Astrocyte of the cerebellum (primary cell): ENCODE measurements at regions not wholly inside any gene's neighbourhood (a gene's known extent, or its start where the extent isn't known, plus 50 kb on each side); places are given as distances from the start of the nearest gene placed in this dataset.

Experiments used
- DNase-seq: peaks from one replicate; pipeline ENCODE4 v3.0.0-alpha.2; 2011; ENCODE audit warnings: low read depth
- H3K4me3 ChIP-seq: 2 replicates; pipeline ENCODE4 v1.5.1; 2011; ENCODE audit warnings: mild to moderate bottlenecking, low read depth, low read length, moderate library complexity
- in situ Hi-C: cut with HindIII; loops from 2 replicates; pipeline ENCODE4 v1.10.0; 2017; ENCODE audit warnings: low sequenced_read_pairs
- TF ChIP-seq, protein P1 (sequence below): IDR thresholded peaks from 2 replicates; pipeline ENCODE4 v1.5.1; 2012; ENCODE audit warnings: low read length, low read depth, moderate library complexity, mild to moderate bottlenecking; ENCODE audit errors: missing control alignments

DNA sequence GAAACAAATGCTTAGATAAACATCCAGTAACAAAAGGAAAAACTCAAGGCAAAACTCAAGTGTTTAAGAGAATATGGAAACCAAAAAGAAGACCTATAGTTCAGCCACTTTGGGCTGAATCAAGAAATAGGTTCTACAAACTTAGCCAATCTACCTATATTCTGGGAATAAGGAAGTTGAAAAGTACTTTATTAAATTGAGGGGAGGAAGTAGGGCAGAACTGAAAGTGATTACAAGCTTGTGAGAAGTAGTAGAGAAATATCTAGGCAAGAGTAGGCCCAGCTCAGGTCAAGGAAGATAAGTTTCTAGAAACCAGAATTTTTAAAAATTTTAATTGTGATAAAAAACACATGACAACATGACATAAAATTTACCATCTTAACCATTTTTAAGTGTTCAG, 384.8 kb upstream of the PCSK5 start:
- in situ Hi-C loops, result no loop called here
- DNase-seq, result no peak
- no peak overlapping the region for H3K4me3 ChIP-seq
- TF ChIP-seq, protein P1, sequence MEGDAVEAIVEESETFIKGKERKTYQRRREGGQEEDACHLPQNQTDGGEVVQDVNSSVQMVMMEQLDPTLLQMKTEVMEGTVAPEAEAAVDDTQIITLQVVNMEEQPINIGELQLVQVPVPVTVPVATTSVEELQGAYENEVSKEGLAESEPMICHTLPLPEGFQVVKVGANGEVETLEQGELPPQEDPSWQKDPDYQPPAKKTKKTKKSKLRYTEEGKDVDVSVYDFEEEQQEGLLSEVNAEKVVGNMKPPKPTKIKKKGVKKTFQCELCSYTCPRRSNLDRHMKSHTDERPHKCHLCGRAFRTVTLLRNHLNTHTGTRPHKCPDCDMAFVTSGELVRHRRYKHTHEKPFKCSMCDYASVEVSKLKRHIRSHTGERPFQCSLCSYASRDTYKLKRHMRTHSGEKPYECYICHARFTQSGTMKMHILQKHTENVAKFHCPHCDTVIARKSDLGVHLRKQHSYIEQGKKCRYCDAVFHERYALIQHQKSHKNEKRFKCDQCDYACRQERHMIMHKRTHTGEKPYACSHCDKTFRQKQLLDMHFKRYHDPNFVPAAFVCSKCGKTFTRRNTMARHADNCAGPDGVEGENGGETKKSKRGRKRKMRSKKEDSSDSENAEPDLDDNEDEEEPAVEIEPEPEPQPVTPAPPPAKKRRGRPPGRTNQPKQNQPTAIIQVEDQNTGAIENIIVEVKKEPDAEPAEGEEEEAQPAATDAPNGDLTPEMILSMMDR, result no peak

DNA sequence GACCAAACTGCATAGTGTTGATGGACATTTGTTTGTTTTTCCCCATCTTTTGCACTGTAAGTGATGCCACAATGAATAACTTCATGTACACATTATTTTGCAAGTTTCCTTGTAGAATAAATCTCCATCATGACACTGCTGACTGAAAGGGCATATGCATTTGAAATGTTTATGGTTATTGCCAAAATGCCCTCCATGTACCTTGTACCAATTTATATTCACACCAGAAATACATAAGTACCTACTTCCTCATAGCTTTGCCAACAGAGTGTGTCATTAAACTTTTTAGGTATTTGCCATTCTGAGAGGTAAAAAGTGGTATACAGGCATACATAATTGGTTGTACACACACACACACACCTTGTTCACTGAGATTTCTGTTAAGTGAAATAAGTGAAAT, 361.0 kb upstream of the PCSK5 start:
- in situ Hi-C loops, result no loop called here
- no peak for DNase-seq
- no peak overlapping the region for H3K4me3 ChIP-seq
- TF ChIP-seq, protein P1, result no peak

DNA sequence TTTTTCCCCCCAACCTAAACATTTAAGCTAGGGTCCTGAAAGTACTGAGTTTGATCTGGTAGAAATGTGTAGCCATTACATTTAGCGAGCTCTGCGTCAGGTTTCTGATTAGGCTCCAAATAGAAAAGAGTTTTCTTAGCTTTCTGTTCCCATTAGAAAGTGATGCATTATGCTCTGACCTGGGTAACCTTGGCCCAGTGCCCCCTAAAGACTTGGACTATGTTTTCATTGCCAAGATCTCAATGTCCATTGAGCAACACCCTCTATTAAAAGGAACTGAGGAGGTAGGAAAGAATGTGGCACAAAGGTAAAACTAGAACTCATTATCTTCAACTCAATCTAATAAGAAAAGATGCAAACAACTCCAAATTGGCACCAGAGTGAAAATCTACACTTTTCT, 358.9 kb upstream of the PCSK5 start:
- TF ChIP-seq, protein P1, result no peak
- in situ Hi-C loops, result no loop called here
- no peak for DNase-seq
- no peak overlapping the region for H3K4me3 ChIP-seq

DNA sequence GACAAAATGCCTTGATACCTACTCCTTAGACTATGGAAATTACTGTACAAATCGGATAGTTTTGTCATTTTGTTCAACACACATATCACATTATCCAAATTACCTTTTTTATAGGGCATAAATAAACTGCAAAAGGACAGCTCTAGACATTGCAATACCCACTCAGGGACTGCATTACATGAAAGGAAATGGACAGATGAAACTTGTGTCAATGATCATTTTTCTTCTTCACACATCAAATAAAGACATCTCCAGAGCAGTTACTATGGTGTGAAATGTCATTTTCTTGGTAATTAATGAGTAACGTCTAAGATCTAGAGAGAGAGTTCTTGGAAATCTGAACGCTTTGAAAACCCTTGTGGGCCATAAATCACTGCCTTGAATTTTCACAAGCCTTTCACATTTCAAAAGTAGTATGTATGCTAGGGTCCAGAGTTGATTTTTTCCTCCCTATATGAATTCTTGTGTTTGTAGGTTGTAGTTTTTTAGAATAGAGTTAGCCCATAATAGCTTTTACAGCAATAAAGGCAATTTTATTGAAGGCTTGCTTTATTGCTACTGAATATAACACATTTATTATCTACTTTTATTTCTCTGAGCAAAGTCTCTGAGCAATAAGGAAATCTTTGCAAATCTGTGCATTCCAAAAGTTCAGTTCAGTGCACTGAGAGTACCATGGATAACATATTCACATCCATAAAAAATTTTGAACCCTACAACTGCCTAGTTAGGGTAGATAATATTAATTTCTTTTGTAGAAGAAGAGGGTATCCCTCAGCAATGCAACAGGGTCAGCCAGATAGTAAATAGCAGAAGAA, 358.0 kb upstream of the PCSK5 start:
- H3K4me3 ChIP-seq, result no peak overlapping the region
- no peak for DNase-seq
- in situ Hi-C loops, result no loop called here
- TF ChIP-seq, protein P1, result no peak

DNA sequence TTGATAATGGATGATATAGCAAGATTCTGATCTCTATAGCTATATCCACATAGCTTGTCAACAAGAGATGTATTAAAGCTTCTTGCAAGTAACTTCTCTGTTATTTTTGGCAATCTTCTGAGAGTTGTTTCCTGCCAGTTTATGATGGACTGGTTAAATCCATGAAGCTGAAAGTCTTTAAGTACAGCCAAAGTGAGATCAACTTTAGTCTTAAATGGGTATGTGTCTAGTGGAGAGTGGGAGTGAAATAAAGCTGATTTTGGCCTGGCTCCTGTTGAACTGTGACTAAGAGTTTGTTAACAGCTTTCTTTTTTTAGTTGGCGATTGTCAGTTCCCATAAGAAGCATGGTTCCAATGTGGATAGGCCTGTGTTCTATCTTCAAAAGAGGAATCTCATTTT, 350.9 kb upstream of the PCSK5 start:
- no peak overlapping the region for H3K4me3 ChIP-seq
- DNase-seq, result peak; percentile 16
- TF ChIP-seq, protein P1, result no peak
- in situ Hi-C loops, result no loop called here

DNA sequence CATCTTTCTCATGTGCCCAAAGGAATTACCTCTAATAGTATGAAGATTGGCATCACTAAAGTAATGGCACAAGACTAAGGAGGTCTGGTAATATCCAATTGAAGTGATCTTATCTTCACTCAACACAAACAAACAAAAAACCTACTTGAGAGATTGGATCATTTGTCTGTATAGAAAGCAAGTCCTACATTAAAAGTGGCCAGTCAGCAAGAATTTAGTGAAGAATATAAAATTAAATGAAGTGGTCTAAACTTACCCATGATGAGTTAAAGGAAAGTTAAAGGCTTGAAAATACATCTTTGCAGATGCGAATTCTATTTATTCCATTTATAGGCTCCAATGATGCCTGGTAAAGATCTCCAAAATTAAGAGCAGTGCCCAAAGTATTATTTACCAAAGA, 350.3 kb upstream of the PCSK5 start:
- in situ Hi-C loops, result no loop called here
- TF ChIP-seq, protein P1, result no peak
- DNase-seq, result no peak
- no peak overlapping the region for H3K4me3 ChIP-seq

DNA sequence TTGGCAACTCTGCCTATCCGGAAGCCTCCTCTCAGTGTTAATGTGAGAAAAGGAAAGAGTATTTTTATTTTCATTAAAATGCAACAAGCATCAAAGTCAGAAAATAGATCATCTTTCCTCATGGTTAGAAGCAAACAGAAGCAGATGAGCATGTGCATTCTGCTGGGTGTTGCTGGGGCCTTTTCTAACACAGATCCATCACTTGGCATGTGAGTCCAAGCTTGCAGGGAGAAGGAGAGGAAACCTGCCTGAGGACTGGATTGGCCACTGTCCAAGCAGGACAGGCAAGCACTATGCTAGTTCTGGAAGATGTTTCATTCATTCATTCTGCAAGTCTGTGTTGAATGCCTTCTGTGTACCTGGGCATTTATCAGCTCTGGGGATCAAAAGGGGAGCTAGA, 348.7 kb upstream of the PCSK5 start:
- in situ Hi-C loops, result no loop called here
- TF ChIP-seq, protein P1, result no peak
- no peak overlapping the region for H3K4me3 ChIP-seq
- no peak for DNase-seq
